ENCODE measurements at regions not wholly inside any gene's neighbourhood (a gene's known extent, or its start where the extent isn't known, plus 50 kb on each side); places are given as distances from the start of the nearest gene placed in this dataset.
A peak's percentile ranks its signal among the peaks of the same experiment; 100 is the strongest.

DNA sequence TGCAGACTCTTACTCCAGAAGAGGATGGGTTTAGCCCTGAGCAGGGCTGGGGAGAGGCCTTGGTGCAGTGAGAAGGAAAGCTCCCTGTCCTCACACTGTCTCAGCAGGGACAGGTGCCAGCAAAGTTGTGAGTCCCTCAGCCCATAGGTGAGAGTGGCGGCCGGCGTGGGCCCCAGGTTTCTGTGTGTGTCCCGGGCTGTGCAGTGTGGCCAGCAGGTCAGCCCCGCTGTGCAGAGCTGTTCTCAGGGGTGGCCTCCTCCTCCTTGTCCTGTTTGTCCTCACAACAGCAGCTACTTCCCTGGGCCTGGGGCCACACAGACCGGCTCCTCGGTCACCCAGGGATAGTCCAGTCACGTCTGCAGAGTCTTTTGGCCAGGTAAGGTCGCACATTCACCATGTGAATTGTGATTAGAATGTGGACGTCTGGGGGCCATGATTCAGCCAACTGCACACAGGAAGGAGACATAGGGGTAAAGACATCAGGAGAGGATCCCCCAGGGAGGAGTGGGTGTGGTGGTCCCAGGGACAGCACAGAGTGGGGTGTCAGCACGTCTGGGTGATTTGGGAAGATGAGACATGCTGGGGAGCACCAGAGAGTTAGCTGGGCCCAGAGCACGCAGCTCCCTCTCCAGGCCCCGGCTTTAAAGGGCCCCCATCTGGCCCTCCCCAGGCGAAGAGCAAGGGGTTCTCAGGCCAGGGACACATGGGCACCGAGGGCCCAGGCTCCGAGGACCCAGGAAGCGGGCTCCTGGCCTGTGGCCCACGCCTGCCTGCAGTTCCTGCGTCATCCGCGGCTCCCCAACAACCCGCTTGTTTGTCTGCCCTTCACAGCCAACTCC, 81.6 kb downstream of the MYEOV start:
- TF ChIP-seq CTCF (IDR thresholded peaks at IDR 0.05) (peak in 2 of 6 experiments; percentile 11 to 30), POLR2A (IDR thresholded peaks at IDR 0.05) (no peak)
- Histone ChIP-seq H3K27me3 (no peaks in the 10 kb centered on the region), H3K4me3 (no peak overlapping the region), H3K36me3 (no peaks in the 10 kb centered on the region), H3K4me1 (peaks cover 0 to 27% (median 0%) of the 10 kb centered on the region in 4 donors), H3K9me3 (no peaks in the 10 kb centered on the region), H3K27ac (no peak overlapping the region)
- DNase-seq: peak in 2 of 3 donors; percentile 60 to 62

DNA sequence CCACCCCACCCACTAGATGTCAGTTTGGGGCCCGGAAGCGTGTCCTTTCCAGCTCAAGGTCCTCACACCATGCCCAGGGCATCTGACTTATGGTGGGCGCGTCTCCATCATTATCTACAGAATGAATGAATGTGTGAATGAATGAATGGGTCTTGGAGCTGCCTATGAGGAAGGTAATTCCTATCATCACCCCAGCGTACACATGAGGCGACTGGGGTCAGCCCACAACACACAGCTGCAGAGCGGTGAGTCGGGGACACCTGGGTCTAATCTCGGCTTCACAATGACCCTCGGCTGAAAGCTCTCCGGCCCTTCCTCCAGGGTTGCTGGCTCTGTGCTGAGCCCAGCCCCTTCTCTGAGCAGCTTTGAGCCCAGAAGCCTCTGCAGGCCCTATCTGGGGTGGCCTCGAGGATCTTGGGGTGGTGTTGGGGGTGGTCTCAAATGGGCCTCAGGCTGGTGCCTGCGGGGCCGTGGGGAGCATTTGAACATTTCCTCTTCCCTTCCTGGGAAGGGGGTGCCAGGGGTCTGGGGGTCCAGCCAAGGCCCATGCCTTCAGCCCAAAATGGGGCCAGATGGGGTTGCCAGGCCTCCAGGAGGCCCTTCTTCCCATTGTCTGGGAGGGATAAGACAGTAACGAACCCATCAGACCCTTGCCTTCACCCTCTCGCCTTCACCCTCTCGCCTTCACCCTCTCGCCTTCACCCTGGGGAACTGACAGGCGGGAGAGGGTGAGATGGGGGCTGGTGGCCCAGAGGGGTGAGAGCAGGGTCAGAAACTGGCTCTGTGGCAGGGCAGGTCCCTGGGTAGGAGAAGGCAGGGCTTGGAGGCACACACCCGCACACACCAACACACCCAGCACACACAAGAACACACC, 82.4 kb downstream of the MYEOV start:
- H3K9me3 ChIP-seq: no peaks in the 10 kb centered on the region
- H3K36me3 ChIP-seq: no peaks in the 10 kb centered on the region
- no peak overlapping the region for H3K4me3 ChIP-seq
- peaks cover 0 to 27% (median 0%) of the 10 kb centered on the region in 4 donors for H3K4me1 ChIP-seq
- H3K27ac ChIP-seq: no peak overlapping the region
- H3K27me3 ChIP-seq: no peaks in the 10 kb centered on the region
- peak in 1 of 3 donors; percentile 46 for DNase-seq
- TF ChIP-seq POLR2A (IDR thresholded peaks at IDR 0.05): no peak
- TF ChIP-seq CTCF (IDR thresholded peaks at IDR 0.05): no peak

- H3K4me3 ChIP-seq: no peak overlapping the region
- no peak for TF ChIP-seq CTCF (IDR thresholded peaks at IDR 0.05)
- TF ChIP-seq POLR2A (IDR thresholded peaks at IDR 0.05): no peak
- DNase-seq: peak in 2 of 3 donors; percentile 42 to 63
- H3K27me3 ChIP-seq: no peaks in the 10 kb centered on the region
- H3K27ac ChIP-seq: no peak overlapping the region
- H3K9me3 ChIP-seq: no peaks in the 10 kb centered on the region
- no peaks in the 10 kb centered on the region for H3K36me3 ChIP-seq
- peaks cover 0 to 27% (median 0%) of the 10 kb centered on the region in 4 donors for H3K4me1 ChIP-seq
These were observed 83.3 kb downstream of the MYEOV start for GRCh38 chr11:69377029-69377952.

DNA sequence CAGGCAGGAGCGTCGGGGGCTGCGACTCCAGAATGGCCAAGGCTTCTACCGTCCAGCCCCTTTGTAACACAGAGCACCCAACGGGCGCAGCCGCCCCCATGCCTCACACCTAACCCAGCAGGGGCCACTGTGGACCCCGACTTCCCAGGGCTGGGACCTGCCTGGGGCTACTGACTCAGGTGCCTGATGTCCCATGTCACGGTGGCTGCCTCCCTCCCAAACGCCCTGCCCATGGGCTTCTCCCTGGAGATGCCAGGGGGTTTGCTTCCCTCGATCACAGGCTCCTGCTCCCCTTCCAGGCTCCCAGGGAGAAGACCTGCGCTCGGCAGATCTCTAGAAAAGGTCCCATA, 84.0 kb downstream of the MYEOV start:
- Histone ChIP-seq H3K4me3 (no peak overlapping the region), H3K27ac (no peak overlapping the region), H3K36me3 (no peaks in the 10 kb centered on the region), H3K4me1 (peaks cover 0 to 27% (median 0%) of the 10 kb centered on the region in 4 donors), H3K27me3 (no peaks in the 10 kb centered on the region), H3K9me3 (no peaks in the 10 kb centered on the region)
- TF ChIP-seq CTCF (IDR thresholded peaks at IDR 0.05): no peak
- no peak for TF ChIP-seq POLR2A (IDR thresholded peaks at IDR 0.05)
- peak in 1 of 3 donors; percentile 39 for DNase-seq

Measured in Peyer's patch (tissue), 4 donors.